ENCODE measurements at regions not wholly inside any gene's neighbourhood (a gene's known extent, or its start where the extent isn't known, plus 50 kb on each side); places are given as distances from the start of the nearest gene placed in this dataset.

GRCh38 chr11:97149741-97150140 is 759.9 kb downstream of the JRKL start:
- TF ChIP-seq CTCF (IDR thresholded peaks at IDR 0.05) (no peak), POLR2A (IDR thresholded peaks at IDR 0.05) (no peak), EP300 (IDR thresholded peaks at IDR 0.05; ENCODE audit: low read depth) (no peak)
